Islet of Langerhans (tissue), 1 donor: ENCODE measurements at regions not wholly inside any gene's neighbourhood (a gene's known extent, or its start where the extent isn't known, plus 50 kb on each side); places are given as distances from the start of the nearest gene placed in this dataset.

Source experiments
- FAIRE-seq: peaks from one replicate; lab custom pipeline; 2011; peaks lifted over from hg19 to GRCh38; lab: Jason Lieb, UNC

GRCh38 chr3:99199021-99199420 is 297.5 kb upstream of the DCBLD2 start:
- FAIRE-seq = no peak

GRCh38 chr3:99191186-99191585 is 289.7 kb upstream of the DCBLD2 start:
- no peak for FAIRE-seq

GRCh38 chr3:99188936-99189335 is 287.4 kb upstream of the DCBLD2 start:
- no peak for FAIRE-seq

- FAIRE-seq = no peak
Observed at GRCh38 chr3:99186016-99186415, 284.5 kb upstream of the DCBLD2 start.

- no peak for FAIRE-seq
Observed at GRCh38 chr3:99176169-99176964, 274.9 kb upstream of the DCBLD2 start.

GRCh38 chr3:99175276-99175812 is 273.8 kb upstream of the DCBLD2 start:
- no peak for FAIRE-seq

- no peak for FAIRE-seq
Observed at GRCh38 chr3:99172736-99173657, 271.5 kb upstream of the DCBLD2 start.

- FAIRE-seq = no peak
Observed at GRCh38 chr3:99171800-99172199, 270.3 kb upstream of the DCBLD2 start.

GRCh38 chr3:99170867-99171517 is 269.5 kb upstream of the DCBLD2 start:
- FAIRE-seq = no peak

- no peak for FAIRE-seq
Observed at GRCh38 chr3:99167071-99167470, 265.6 kb upstream of the DCBLD2 start.

- FAIRE-seq = no peak
Observed at GRCh38 chr3:99163314-99163713, 261.8 kb upstream of the DCBLD2 start.

- FAIRE-seq = no peak
Observed at GRCh38 chr3:99159220-99159762, 257.8 kb upstream of the DCBLD2 start.

GRCh38 chr3:99145031-99145430 is 243.5 kb upstream of the DCBLD2 start:
- FAIRE-seq = no peak

GRCh38 chr3:99143493-99143892 is 242.0 kb upstream of the DCBLD2 start:
- no peak for FAIRE-seq

GRCh38 chr3:99134986-99135385 is 233.5 kb upstream of the DCBLD2 start:
- FAIRE-seq = no peak

GRCh38 chr3:99131876-99132275 is 230.4 kb upstream of the DCBLD2 start:
- no peak for FAIRE-seq

GRCh38 chr3:99128725-99129505 is 227.4 kb upstream of the DCBLD2 start:
- FAIRE-seq = no peak

- FAIRE-seq = no peak
Observed at GRCh38 chr3:99128235-99128634, 226.7 kb upstream of the DCBLD2 start.

- FAIRE-seq = no peak
Observed at GRCh38 chr3:99126316-99126715, 224.8 kb upstream of the DCBLD2 start.

GRCh38 chr3:99119385-99119784 is 217.9 kb upstream of the DCBLD2 start:
- FAIRE-seq = no peak

- FAIRE-seq = no peak
Observed at GRCh38 chr3:99118381-99118780, 216.9 kb upstream of the DCBLD2 start.
